ENCODE measurements at regions not wholly inside any gene's neighbourhood (a gene's known extent, or its start where the extent isn't known, plus 50 kb on each side); places are given as distances from the start of the nearest gene placed in this dataset.
"Not testable (repeated sequence)": the region's sequence is repeated elsewhere in the genome, so short reads cannot be mapped to it uniquely, and the experiment has no call there.

DNA sequence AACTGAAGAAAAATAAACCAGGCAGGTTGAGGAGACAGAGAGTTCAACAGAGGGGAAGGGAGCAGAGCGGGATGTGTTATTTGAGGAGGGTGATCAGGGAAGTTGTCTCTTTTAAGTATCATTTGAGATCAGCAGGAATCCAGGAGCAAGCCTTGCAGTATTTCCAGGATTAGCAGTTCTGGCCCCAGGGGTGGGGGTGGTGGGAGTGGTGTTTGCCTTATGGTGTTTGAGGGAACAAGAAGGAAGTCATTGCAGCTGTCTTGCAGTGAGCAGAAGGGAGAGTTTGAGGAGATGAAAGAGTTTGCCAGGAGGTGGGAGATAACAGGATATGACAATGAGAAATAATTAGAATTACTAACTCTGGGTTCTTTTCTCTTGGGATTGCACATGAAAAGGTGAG lies 418.6 kb downstream of the NELL2 start:
- TF ChIP-seq, protein P1, sequence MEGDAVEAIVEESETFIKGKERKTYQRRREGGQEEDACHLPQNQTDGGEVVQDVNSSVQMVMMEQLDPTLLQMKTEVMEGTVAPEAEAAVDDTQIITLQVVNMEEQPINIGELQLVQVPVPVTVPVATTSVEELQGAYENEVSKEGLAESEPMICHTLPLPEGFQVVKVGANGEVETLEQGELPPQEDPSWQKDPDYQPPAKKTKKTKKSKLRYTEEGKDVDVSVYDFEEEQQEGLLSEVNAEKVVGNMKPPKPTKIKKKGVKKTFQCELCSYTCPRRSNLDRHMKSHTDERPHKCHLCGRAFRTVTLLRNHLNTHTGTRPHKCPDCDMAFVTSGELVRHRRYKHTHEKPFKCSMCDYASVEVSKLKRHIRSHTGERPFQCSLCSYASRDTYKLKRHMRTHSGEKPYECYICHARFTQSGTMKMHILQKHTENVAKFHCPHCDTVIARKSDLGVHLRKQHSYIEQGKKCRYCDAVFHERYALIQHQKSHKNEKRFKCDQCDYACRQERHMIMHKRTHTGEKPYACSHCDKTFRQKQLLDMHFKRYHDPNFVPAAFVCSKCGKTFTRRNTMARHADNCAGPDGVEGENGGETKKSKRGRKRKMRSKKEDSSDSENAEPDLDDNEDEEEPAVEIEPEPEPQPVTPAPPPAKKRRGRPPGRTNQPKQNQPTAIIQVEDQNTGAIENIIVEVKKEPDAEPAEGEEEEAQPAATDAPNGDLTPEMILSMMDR (IDR thresholded peaks at IDR 0.05; ENCODE audit: insufficient read depth, low read length, poor library complexity, severe bottlenecking) = no peak
- H3K4me3 ChIP-seq (replicated peaks; ENCODE audit: low read depth, low read length) = no peak overlapping the region
- no peaks in the 10 kb centered on the region for H3K36me3 ChIP-seq (ENCODE audit: control insufficient read depth, insufficient read depth, low read length)
- no peak for DNase-seq (ENCODE audit: extremely low read depth, insufficient read length)
- H3K27me3 ChIP-seq (replicated peaks; ENCODE audit: control insufficient read depth, insufficient read depth, low read length) = no peaks in the 10 kb centered on the region

DNA sequence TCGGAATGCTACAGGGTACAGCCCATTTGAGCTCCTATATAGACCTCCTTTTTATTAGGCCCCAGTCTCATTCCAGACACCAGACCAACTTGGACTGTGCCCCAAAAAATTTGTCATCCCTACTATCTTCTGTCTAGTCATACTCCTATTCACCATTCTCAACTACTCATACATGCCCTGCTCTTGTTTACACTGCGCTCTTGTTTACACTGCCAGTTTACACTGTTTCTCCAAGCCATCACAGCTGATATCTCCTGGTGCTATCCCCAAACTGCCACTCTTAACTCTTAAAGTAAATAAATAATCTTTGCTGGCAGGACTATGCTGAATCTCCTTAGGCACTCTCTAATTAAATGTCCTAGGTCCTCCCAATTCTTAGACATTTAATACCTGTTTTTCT lies 421.2 kb downstream of the NELL2 start:
- not testable (repeated sequence) for H3K36me3 ChIP-seq (ENCODE audit: control insufficient read depth, insufficient read depth, low read length); DNase-seq (ENCODE audit: extremely low read depth, insufficient read length); H3K27me3 ChIP-seq (replicated peaks; ENCODE audit: control insufficient read depth, insufficient read depth, low read length); H3K4me3 ChIP-seq (replicated peaks; ENCODE audit: low read depth, low read length)

DNA sequence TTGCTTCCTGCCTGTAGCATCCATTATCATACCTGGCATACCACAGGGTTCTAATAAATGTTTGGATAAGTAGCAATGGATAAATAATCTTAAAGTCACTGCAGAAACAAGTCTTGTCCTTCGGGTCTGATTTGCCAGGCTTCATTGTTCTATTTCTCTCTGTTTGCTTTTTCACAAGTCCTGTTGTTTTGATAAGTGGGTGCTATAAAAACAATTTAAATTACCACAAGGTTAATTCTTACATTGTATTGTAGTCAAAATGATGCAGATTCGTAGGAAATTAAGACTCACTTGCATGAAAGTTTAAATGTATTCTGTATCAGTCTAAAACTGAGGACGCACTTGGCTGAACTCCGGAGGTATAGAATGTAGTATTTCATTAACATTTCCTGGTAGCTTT lies 429.9 kb downstream of the NELL2 start:
- no peaks in the 10 kb centered on the region; the same call in 1 of the 2 replicates for H3K27me3 ChIP-seq (replicated peaks; ENCODE audit: control insufficient read depth, insufficient read depth, low read length)
- no peak overlapping the region for H3K4me3 ChIP-seq (replicated peaks; ENCODE audit: low read depth, low read length)
- TF ChIP-seq, protein P1 (IDR thresholded peaks at IDR 0.05; ENCODE audit: insufficient read depth, low read length, poor library complexity, severe bottlenecking) = no peak
- H3K36me3 ChIP-seq (ENCODE audit: control insufficient read depth, insufficient read depth, low read length) = no peaks in the 10 kb centered on the region
- no peak for DNase-seq (ENCODE audit: extremely low read depth, insufficient read length)

DNA sequence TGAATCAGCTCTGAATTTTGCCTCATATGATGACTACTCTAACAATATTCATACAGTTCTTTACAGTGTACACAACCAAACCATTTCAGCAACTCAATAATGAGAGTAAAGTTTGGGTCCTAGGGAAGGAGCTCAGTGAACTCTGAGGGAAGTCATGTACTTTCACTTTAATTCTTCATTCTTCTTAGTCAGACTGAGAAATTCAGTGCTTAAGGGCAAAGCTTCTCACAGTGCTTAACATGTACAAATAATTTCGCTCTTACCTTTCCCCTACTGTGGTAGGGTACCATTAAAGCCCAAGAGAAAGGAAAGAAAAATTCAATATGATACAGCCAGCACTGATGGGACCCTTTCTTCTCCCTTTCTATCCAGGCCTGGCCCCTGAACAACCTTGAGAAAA lies 435.0 kb downstream of the NELL2 start:
- TF ChIP-seq, protein P1 (IDR thresholded peaks at IDR 0.05; ENCODE audit: insufficient read depth, low read length, poor library complexity, severe bottlenecking) = no peak
- DNase-seq (ENCODE audit: extremely low read depth, insufficient read length) = peak; percentile 49

More for the DNA sequence above, 435.0 kb downstream of the NELL2 start:
- Histone ChIP-seq H3K36me3 (ENCODE audit: control insufficient read depth, insufficient read depth, low read length) (no peaks in the 10 kb centered on the region), H3K27me3 (replicated peaks; ENCODE audit: control insufficient read depth, insufficient read depth, low read length) (no peaks in the 10 kb centered on the region), H3K4me3 (replicated peaks; ENCODE audit: low read depth, low read length) (no peak overlapping the region)

Measured in GM06990 (cell line).